KG1 (cell line): ENCODE measurements at regions not wholly inside any gene's neighbourhood (a gene's known extent, or its start where the extent isn't known, plus 50 kb on each side); places are given as distances from the start of the nearest gene placed in this dataset.
"Not testable (repeated sequence)": the region's sequence is repeated elsewhere in the genome, so short reads cannot be mapped to it uniquely, and the experiment has no call there.

ENCODE experiments used
- DNase-seq: peaks from one replicate; lab custom pipeline; 2025; lab: John Stamatoyannopoulos, UW

GRCh38 chr1:219433001-219433400, 179.9 kb downstream of the ZC3H11B start:
- no peak for DNase-seq

- no peak for DNase-seq
Measured at GRCh38 chr1:219432191-219432606, 180.7 kb downstream of the ZC3H11B start.

- DNase-seq = no peak
Measured at GRCh38 chr1:219430419-219430818, 182.5 kb downstream of the ZC3H11B start.

- no peak for DNase-seq
Measured at GRCh38 chr1:219428651-219429050, 184.3 kb downstream of the ZC3H11B start.

- no peak for DNase-seq
Measured at GRCh38 chr1:219427989-219428388, 184.9 kb downstream of the ZC3H11B start.

GRCh38 chr1:219427403-219427802, 185.5 kb downstream of the ZC3H11B start:
- no peak for DNase-seq

- no peak for DNase-seq
Measured at GRCh38 chr1:219422811-219423598, 189.9 kb downstream of the ZC3H11B start.

- DNase-seq = no peak
Measured at GRCh38 chr1:219420913-219421312, 192.0 kb downstream of the ZC3H11B start.

GRCh38 chr1:219419860-219420259, 193.0 kb downstream of the ZC3H11B start:
- DNase-seq = no peak

- DNase-seq = no peak
Measured at GRCh38 chr1:219419065-219419464, 193.8 kb downstream of the ZC3H11B start.

GRCh38 chr1:219417610-219418009, 195.3 kb downstream of the ZC3H11B start:
- no peak for DNase-seq

- peak; percentile 51 for DNase-seq
Measured at GRCh38 chr1:219416598-219417238, 196.2 kb downstream of the ZC3H11B start.

- no peak for DNase-seq
Measured at GRCh38 chr1:219415915-219416314, 197.0 kb downstream of the ZC3H11B start.

- no peak for DNase-seq
Measured at GRCh38 chr1:219415433-219415832, 197.5 kb downstream of the ZC3H11B start.

GRCh38 chr1:219414250-219414649, 198.7 kb downstream of the ZC3H11B start:
- DNase-seq = no peak

GRCh38 chr1:219413536-219413935, 199.4 kb downstream of the ZC3H11B start:
- no peak for DNase-seq

- no peak for DNase-seq
Measured at GRCh38 chr1:219412772-219413171, 200.1 kb downstream of the ZC3H11B start.

- not testable (repeated sequence) for DNase-seq
Measured at GRCh38 chr1:219410721-219411120, 202.2 kb downstream of the ZC3H11B start.

- DNase-seq = no peak
Measured at GRCh38 chr1:219405531-219406331, 207.2 kb downstream of the ZC3H11B start.

GRCh38 chr1:219404629-219405028, 208.3 kb downstream of the ZC3H11B start:
- DNase-seq = no peak

GRCh38 chr1:219402925-219403324, 210.0 kb downstream of the ZC3H11B start:
- no peak for DNase-seq

- DNase-seq = no peak
Measured at GRCh38 chr1:219401724-219402625, 210.9 kb downstream of the ZC3H11B start.
